Endothelial cell of umbilical vein (primary cell): ENCODE measurements at regions not wholly inside any gene's neighbourhood (a gene's known extent, or its start where the extent isn't known, plus 50 kb on each side); places are given as distances from the start of the nearest gene placed in this dataset.

Source experiments
- CTCF ChIP-seq, 2 donors: IDR thresholded peaks; 1 replicate in 1 of 2; 2 replicates in 1 of 2; pipeline ENCODE4 v1.5.1; 2011; ENCODE audit warnings: low read length in 2 of 2, mild to moderate bottlenecking in 2 of 2, moderate library complexity in 2 of 2, control low read depth in 1 of 2, inconsistent platforms in 1 of 2, low read depth in 1 of 2; ENCODE audit not compliant: insufficient read depth in 1 of 2; ENCODE audit errors: extremely low read depth in 1 of 2
- EZH2 ChIP-seq: IDR thresholded peaks from 2 replicates; pipeline ENCODE4 v1.6.1; 2012; ENCODE audit warnings: borderline replicate concordance, low read depth, mild to moderate bottlenecking, moderate library complexity, low read length, inconsistent platforms; ENCODE audit not compliant: severe bottlenecking
- FOS ChIP-seq: IDR thresholded peaks from 2 replicates; pipeline ENCODE4 v1.6.1; 2011; ENCODE audit warnings: mild to moderate bottlenecking, low read length, moderate library complexity, borderline replicate concordance; ENCODE audit not compliant: insufficient read depth
- POLR2A ChIP-seq: IDR thresholded peaks from 2 replicates; pipeline ENCODE4 v1.6.1; 2012; ENCODE audit warnings: low read depth, mild to moderate bottlenecking, control low read depth, low read length
- POLR2AphosphoS5 ChIP-seq: IDR thresholded peaks from 2 replicates; pipeline ENCODE4 v1.6.1; 2012; ENCODE audit warnings: low read depth, mild to moderate bottlenecking, control low read depth, low read length, moderate library complexity; ENCODE audit not compliant: insufficient read depth

- TF ChIP-seq POLR2AphosphoS5, result no peak
- no peak for TF ChIP-seq CTCF (IDR thresholded peaks at IDR 0.05; ENCODE audit: extremely low read depth in 1 of 2, insufficient read depth in 1 of 2, low read depth in 1 of 2, low read length in 2 of 2)
- TF ChIP-seq EZH2, result no peak
- TF ChIP-seq POLR2A, result no peak
- no peak for TF ChIP-seq FOS
Observed at GRCh38 chr12:13716119-13716518, 265.3 kb downstream of the GRIN2B start.
